ENCODE measurements at regions not wholly inside any gene's neighbourhood (a gene's known extent, or its start where the extent isn't known, plus 50 kb on each side); places are given as distances from the start of the nearest gene placed in this dataset.
"Not testable (repeated sequence)": the region's sequence is repeated elsewhere in the genome, so short reads cannot be mapped to it uniquely, and the experiment has no call there.

DNA sequence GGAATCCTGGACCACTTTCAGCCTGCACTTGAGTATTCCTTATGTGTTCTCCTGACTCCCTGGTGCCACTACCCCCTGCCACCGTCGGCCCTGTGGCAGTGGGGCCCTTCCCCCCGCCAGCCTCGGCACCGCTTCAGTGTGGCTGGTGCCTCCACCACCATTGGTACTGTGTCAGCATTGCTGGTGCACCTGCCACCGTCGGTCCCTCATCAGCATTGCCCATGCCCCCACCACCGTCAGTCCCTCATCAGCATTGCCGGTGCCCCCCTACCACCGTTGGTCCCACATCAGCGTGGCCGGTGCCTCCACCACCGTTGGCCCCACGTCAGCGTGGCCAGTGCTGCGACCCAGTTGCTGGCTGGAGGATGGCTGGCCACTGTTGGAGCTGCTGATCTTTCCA lies 228.5 kb downstream of the TM9SF2 start:
- Mint-ChIP-seq H3K36me3 (no peaks in the 10 kb centered on the region), H3K27ac (no peak overlapping the region), H3K27me3 (peaks cover 4% of the 10 kb centered on the region), H3K4me1 (no peaks in the 10 kb centered on the region), H3K4me3 (no peak overlapping the region), H3K9me3 (no peaks in the 10 kb centered on the region)
- CTCF ChIA-PET: no interaction called here
- no peak for DNase-seq

DNA sequence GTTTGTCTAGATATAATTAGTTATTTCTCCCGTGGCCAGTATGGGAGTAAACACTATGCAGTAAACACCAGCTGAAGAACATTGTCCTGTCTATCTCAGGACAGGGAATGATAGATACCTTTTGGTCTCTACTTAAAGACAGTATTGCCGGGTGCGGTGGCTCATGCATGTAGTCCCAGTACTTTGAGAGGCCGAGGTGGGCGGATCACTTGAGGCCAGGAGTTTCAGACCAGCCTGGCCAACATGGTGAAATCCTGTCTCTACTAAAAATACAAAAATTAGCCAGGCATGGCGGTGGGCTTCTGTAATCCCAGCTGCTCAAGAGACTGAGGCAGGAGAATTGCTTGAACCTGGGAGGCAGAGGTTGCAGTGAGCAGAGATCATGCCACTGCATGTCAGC lies 226.4 kb downstream of the TM9SF2 start:
- CTCF ChIA-PET: not testable (repeated sequence)

DNA sequence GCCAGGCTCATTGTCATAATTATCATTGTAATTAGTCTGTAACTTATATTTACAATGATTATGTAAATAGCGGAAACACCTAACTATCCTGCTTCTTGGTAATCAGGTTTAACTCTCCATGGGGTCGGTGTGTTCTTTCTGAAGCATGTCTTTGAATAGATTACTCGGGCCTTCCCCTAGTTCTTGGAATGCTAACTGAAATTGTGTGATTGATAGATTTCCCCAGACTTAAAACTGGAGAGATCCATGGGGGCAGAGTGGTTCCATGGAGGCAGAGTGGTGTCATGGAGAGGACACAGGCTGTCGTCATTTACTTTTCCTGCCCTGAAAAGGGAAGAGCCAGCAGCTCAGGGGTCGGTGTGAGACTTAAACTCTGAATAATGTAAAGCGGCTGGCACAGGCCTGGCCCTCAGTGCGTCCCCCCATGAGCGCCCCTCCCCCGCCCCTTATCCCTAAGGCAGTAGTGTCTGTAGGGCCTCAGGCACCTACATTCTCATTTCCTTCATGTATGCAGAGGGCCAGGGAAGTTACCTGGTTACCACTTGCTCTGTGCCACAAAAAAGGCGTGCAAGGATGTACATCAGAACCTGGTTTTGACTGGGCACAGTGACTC lies 225.1 kb downstream of the TM9SF2 start:
- Mint-ChIP-seq H3K36me3 (no peaks in the 10 kb centered on the region), H3K27me3 (peaks cover 4% of the 10 kb centered on the region), H3K27ac (no peak overlapping the region), H3K9me3 (no peaks in the 10 kb centered on the region), H3K4me3 (no peak overlapping the region), H3K4me1 (no peaks in the 10 kb centered on the region)
- CTCF ChIA-PET: no interaction called here
- no peak for DNase-seq

More for the DNA sequence above, 226.4 kb downstream of the TM9SF2 start:
- not testable (repeated sequence) for H3K27me3 Mint-ChIP-seq, H3K4me1 Mint-ChIP-seq, H3K9me3 Mint-ChIP-seq, H3K36me3 Mint-ChIP-seq, H3K27ac Mint-ChIP-seq, H3K4me3 Mint-ChIP-seq, DNase-seq

DNA sequence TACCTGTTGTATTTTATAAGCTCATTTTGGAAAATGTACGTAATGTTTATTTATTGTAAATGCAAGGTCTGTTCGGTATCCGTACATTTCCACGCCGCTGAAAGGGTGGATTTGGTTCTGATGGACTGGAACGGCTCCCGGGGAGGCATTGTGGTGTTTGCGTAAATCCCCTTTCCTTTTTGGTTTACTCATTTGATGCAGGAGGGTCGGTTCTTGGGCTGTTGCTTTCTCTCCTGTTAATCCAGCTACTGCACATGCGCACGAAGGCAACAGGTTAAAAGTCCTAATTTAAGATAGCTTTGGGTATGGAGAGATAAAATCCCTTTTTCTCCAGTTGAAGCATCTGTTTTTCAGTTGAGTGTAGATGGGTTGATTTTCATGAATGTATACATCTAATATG lies 224.4 kb downstream of the TM9SF2 start:
- Mint-ChIP-seq H3K4me3 (no peak overlapping the region), H3K27me3 (peaks cover 4% of the 10 kb centered on the region), H3K4me1 (no peaks in the 10 kb centered on the region), H3K27ac (no peak overlapping the region), H3K36me3 (no peaks in the 10 kb centered on the region), H3K9me3 (no peaks in the 10 kb centered on the region)
- CTCF ChIA-PET: no interaction called here
- DNase-seq: no peak

DNA sequence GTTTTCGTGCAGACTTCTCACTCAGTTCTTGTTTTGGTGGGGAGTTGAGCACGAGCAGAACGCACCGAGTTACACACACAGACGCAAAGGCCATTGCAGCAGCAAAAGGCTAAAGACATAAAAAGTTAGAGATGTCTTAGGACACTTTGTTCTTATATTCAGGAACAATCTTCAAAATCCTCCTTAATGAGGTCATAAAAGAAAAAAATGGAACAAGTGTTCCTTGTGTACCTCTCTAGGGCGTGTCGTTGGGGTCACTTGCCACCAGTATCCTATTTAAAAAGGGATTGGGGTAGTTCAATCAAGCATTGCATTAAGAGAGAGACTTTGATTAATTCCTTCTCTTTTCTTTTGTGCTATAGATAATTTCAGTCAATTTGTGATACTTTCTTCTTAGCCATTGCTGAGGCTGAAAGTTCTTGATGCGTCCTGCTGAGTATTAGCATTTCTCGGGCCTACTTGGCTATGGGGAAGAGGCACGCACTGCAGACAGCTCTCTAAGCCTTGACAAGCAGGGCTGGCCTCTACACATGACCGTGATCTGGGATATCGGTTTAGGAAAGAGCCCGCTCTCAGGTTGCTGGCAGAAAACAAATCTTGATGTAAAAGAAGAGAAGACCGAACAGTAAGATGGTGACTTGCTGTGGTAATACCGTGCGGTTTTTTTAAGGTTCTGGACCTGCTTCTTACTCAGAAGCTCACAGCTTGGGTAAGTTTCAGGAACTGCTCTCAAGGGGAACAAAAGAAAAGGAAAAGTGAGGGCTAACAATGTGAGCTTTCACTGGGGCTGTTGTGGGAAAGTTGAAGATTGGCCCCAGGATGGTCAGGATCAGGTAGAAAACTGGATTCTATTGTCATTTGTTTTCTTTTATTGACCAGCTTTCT lies 223.6 kb downstream of the TM9SF2 start:
- no peaks in the 10 kb centered on the region for H3K27me3 Mint-ChIP-seq
- CTCF ChIA-PET: no interaction called here
- no peak overlapping the region for H3K27ac Mint-ChIP-seq

DNA sequence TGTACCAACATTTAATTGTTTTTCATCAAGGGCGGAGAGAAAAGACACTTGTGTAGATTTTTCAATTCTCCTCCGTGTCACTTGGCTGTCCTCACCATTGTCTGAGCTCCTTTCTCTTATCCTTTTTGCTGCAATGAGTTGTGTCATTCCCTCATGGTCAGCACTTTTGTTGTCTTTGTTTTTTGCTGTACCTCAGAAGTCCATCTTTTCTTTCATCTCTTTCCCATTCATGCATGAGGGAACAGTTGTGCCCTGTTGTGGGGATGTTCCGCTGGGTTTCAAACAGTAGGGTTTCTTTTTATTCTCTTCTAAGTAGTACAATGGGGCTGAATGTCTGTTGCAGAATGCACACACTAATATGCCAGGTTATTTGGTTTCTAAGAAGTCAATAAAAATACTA lies 222.6 kb downstream of the TM9SF2 start:
- Mint-ChIP-seq H3K36me3 (no peaks in the 10 kb centered on the region), H3K4me3 (no peak overlapping the region), H3K4me1 (no peaks in the 10 kb centered on the region), H3K27ac (no peak overlapping the region), H3K9me3 (no peaks in the 10 kb centered on the region), H3K27me3 (no peaks in the 10 kb centered on the region)
- DNase-seq: no peak
- CTCF ChIA-PET: no interaction called here

More for the DNA sequence above, 223.6 kb downstream of the TM9SF2 start:
- Mint-ChIP-seq H3K36me3 (no peaks in the 10 kb centered on the region), H3K4me1 (no peaks in the 10 kb centered on the region), H3K4me3 (no peak overlapping the region), H3K9me3 (no peaks in the 10 kb centered on the region)
- DNase-seq: no peak

DNA sequence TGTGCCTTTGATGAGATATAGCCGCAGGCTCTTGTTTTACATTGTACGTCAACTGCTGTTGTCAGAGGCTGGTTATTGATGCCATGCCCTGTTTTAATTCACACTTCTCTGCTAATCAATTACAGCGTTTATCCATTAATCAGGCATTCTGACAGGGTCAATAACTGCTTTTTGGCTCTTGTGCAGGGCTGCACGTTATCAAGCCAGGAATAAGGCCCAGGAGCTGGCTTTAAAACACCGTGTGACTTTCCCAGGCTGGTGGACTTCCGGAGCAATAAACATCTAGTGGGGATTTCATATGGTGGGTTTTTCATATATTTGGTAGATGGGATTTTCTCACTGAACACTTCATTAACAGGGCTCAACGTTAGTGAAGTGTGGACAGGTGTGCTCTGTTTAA lies 221.7 kb downstream of the TM9SF2 start:
- Mint-ChIP-seq H3K27ac (no peak overlapping the region), H3K27me3 (no peaks in the 10 kb centered on the region), H3K9me3 (no peaks in the 10 kb centered on the region), H3K36me3 (no peaks in the 10 kb centered on the region), H3K4me3 (no peak overlapping the region), H3K4me1 (no peaks in the 10 kb centered on the region)
- CTCF ChIA-PET: no interaction called here
- no peak for DNase-seq

DNA sequence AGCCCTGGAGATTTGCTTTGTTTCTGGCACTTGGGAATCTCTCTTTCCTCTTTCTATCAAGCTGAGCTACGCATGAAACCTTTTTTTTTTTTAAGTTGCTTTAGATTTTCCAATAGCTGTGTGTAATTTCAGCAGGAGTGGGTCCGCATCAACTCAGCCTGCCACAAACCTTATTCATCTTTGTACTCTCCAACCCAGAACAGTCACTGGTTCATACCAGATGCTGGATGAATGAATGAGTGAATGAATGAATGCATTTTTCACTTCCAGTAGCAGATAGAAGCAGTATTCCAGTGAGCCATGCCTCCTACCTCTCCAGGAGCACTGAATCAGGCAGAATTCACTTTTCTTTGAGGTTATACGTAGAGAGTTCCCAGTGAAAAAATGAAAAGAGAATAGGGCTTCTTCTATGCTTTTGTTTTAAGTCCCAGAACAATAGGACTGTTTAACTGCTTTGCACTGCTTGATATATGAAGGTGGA lies 221.1 kb downstream of the TM9SF2 start:
- Mint-ChIP-seq H3K4me3 (no peak overlapping the region), H3K9me3 (no peaks in the 10 kb centered on the region), H3K27ac (no peak overlapping the region), H3K4me1 (no peaks in the 10 kb centered on the region), H3K27me3 (no peaks in the 10 kb centered on the region), H3K36me3 (no peaks in the 10 kb centered on the region)
- CTCF ChIA-PET: no interaction called here
- no peak for DNase-seq

DNA sequence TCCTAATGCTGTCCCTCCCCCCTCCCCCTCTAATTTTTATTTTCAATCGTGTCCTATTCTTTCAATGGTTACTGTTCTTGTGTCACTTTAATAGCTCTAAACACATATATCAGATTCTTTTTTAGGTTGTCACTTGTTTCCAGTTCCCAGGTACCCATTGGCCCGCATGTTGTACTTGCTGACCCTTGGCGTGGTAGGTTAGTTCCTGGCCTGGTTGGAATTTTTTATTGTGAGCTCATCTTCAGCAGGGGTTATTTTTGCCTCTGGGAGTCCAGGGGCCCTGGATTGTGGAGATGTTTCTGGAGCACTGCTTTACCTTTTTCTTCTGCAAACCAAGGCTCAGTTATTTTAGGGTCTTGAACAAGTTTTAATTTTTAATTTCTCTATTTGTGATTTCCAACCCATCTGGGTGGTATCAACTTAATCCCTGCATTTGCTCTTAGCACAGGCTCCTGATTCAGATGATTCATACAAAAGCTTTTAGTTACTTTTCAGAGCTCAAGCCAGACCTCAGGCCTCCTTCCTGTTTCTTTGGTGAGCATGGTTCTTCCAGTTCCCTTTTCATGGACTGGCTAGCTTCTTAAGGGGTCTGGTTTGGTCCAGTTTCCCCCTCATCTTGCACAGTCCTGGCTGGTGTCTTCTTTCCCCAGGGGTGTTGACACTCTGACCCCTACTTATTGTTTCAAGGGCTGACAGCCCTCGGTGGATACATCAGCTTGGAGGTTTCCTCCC lies 220.5 kb downstream of the TM9SF2 start:
- H3K4me3 Mint-ChIP-seq: no peak overlapping the region
- no peak for DNase-seq
- H3K27ac Mint-ChIP-seq: no peak overlapping the region
- no peaks in the 10 kb centered on the region for H3K9me3 Mint-ChIP-seq
- no peaks in the 10 kb centered on the region for H3K36me3 Mint-ChIP-seq
- CTCF ChIA-PET: no interaction called here
- no peaks in the 10 kb centered on the region for H3K27me3 Mint-ChIP-seq
- no peaks in the 10 kb centered on the region for H3K4me1 Mint-ChIP-seq

DNA sequence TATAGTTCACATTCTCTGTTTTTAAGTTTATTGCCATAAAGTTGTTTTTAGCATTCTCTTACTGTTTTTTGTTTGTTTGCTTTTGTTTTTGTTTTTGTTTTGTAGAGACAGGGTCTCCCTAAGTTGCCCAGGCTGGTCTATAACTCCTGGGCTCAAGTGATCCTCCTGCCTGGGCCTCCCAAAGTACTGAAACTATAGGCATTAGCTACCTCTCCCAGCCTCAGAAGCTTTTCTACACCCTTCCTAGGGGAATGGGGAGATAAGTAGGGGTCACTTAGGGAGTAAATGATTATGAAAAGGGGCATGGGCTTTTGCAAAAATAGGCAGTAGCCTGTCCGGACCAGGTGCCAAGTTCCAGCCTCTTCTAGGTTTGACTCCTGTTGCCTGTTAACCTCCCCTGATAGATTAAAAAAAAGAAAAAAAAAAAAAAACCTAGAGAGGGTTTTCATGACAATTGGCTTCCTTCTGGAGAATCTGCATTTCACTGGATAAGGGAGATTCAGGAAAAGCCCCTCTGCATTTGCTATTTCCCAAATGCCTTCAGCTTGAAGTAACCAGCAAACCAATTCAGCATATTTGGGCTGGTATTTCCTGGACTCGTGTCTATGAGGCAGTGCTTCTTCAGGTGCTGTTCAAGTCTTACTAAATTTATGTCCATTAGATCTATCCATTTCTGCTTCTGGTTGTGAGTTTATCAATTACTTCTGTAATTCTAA lies 216.8 kb downstream of the TM9SF2 start:
- Mint-ChIP-seq H3K27me3 (no peaks in the 10 kb centered on the region), H3K4me3 (no peak overlapping the region), H3K36me3 (no peaks in the 10 kb centered on the region), H3K4me1 (no peaks in the 10 kb centered on the region), H3K9me3 (no peaks in the 10 kb centered on the region), H3K27ac (no peak overlapping the region)
- no peak for DNase-seq
- CTCF ChIA-PET: no interaction called here

DNA sequence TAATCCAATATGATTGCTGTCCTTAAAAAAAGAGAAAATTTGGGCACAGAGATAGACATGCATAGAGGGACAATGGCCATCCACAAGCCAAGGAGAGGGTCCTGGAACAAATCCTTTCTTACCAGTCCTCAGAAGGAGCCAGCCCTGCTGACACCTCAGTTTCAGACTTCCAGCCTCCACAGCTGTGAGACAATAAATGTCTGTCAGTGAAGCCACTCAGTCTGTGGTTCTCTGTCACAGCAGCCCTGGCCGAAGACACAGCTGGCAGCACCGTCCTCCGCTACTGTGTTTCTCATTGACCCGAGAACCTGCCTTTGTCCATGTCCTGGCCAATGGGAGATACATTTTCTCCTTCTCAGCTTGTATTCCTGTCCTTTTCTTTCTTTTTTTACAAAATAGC lies 207.9 kb downstream of the TM9SF2 start:
- no peak for DNase-seq
- no peaks in the 10 kb centered on the region for H3K4me1 Mint-ChIP-seq
- no peaks in the 10 kb centered on the region for H3K9me3 Mint-ChIP-seq
- no peak overlapping the region for H3K4me3 Mint-ChIP-seq
- no peaks in the 10 kb centered on the region for H3K36me3 Mint-ChIP-seq
- no peaks in the 10 kb centered on the region for H3K27me3 Mint-ChIP-seq
- no peak overlapping the region for H3K27ac Mint-ChIP-seq
- CTCF ChIA-PET: no interaction called here

DNA sequence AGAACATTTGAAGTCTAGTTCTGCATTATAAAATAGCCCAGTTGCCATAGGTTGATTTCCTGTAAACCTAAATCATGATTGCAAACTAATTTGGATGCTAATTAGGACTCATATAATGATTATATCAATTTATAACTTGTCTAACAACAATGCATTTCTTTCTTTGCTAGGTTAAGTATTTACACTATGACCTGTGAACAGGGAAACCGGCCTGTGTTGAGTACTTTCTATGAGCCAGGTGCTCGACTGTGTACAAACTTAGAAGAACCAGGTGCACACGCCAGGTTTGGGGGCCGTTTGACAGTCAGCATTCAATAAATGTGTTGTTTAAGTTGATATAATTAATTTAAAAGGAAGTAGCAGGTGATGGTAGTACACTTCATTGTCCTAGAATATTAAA lies 203.1 kb downstream of the TM9SF2 start:
- CTCF ChIA-PET: no interaction called here
- Mint-ChIP-seq H3K36me3 (no peaks in the 10 kb centered on the region), H3K4me3 (no peak overlapping the region), H3K27me3 (no peaks in the 10 kb centered on the region), H3K27ac (no peak overlapping the region), H3K4me1 (peaks cover 6% of the 10 kb centered on the region), H3K9me3 (no peaks in the 10 kb centered on the region)
- DNase-seq: no peak

DNA sequence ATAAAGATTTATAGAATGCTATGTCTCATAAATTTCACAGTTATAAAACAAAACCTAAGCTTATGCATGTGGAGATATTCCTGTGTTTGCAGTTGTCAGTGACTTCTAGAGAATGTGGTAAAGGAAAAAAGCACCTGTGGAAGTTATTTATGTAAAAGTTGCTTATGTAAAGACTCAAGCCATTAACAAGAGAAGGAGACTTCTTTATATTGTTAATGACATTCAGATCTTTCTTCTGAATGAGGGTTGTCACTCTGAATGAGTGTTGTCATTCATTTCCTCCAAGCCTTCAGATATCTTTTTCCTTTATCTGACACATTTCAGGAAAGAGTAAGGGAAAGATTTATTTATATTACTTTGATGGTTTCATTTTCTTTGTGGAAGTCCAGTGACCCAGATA lies 202.6 kb downstream of the TM9SF2 start:
- no peaks in the 10 kb centered on the region for H3K9me3 Mint-ChIP-seq
- peaks cover 6% of the 10 kb centered on the region for H3K4me1 Mint-ChIP-seq
- no peak overlapping the region for H3K4me3 Mint-ChIP-seq
- CTCF ChIA-PET: no interaction called here
- no peaks in the 10 kb centered on the region for H3K27me3 Mint-ChIP-seq
- H3K36me3 Mint-ChIP-seq: no peaks in the 10 kb centered on the region
- no peak overlapping the region for H3K27ac Mint-ChIP-seq
- DNase-seq: no peak

DNA sequence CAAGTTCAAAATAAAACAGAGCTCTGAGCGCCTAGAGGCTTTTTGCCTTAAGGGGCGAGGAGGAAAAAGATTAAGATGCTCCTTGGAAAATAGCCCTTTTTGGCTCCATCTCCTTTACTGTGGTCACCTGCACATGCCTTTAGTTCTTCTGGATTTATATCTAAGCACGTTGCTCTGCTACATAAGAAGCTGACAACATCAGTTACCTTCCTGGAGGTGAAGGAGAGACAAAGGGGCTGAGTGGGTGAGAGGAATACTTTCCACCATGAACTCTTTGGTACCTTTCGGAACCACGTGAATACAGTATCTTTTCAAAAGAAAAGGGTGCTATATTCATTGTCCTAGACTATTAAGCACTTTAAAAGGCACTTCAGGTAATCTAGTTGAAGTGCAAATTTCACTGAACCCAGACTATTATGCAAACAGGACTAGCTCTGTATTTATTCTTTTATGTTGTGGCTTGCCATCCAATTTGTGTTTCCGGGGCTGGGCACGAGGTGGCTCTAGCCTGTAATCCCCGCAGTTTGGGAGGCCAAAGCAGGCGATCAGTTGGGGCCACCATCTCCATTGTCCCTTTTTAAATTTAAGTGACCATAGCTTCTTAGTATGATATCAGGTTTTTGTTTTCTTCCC lies 201.5 kb downstream of the TM9SF2 start:
- CTCF ChIA-PET: interaction anchor here (0.6 kb wide), 3 partner anchors 9 to 1770 kb away, joined by 3 read pairs; no protein-coding TSS in a partner anchor
- H3K4me1 Mint-ChIP-seq: peaks cover 6% of the 10 kb centered on the region
- H3K27me3 Mint-ChIP-seq: no peaks in the 10 kb centered on the region
- no peaks in the 10 kb centered on the region for H3K36me3 Mint-ChIP-seq
- no peaks in the 10 kb centered on the region for H3K9me3 Mint-ChIP-seq
- no peak for DNase-seq
- no peak overlapping the region for H3K27ac Mint-ChIP-seq
- no peak overlapping the region for H3K4me3 Mint-ChIP-seq
